Keratinocyte (primary cell): ENCODE measurements at regions not wholly inside any gene's neighbourhood (a gene's known extent, or its start where the extent isn't known, plus 50 kb on each side); places are given as distances from the start of the nearest gene placed in this dataset.

Source experiments
- DNase-seq: peaks from one replicate; pipeline ENCODE4 v3.0.0-alpha.2; 2011; ENCODE audit warnings: low read depth, missing footprints, low spot score
- FAIRE-seq: peaks from 2 replicates; lab custom pipeline; 2011; peaks lifted over from hg19 to GRCh38; lab: Jason Lieb, UNC
- H2AFZ ChIP-seq: 2 replicates; pipeline ENCODE4 v1.6.0; 2012; ENCODE audit warnings: low read length, control low read depth, inconsistent platforms; ENCODE audit not compliant: control insufficient read depth
- H3K27ac ChIP-seq: 2 replicates; pipeline ENCODE4 v1.5.1; 2011; ENCODE audit warnings: low read length; ENCODE audit not compliant: control insufficient read depth, insufficient read depth
- H3K27me3 ChIP-seq: 3 replicates; pipeline ENCODE4 v1.6.0; 2011; ENCODE audit warnings: low read length; ENCODE audit not compliant: control insufficient read depth, insufficient read depth; ENCODE audit errors: extremely low read depth
- H3K36me3 ChIP-seq, 2 experiments: 2 replicates in 1 of 2; 3 replicates in 1 of 2; pipeline ENCODE4 v1.5.1; 2011; ENCODE audit warnings: low read length in 2 of 2, mild to moderate bottlenecking in 1 of 2; ENCODE audit not compliant: control insufficient read depth in 2 of 2, insufficient read depth in 2 of 2; ENCODE audit errors: extremely low read depth in 1 of 2
- H3K4me1 ChIP-seq: 3 replicates; pipeline ENCODE4 v1.5.1; 2011; ENCODE audit warnings: low read length; ENCODE audit not compliant: control insufficient read depth, insufficient read depth; ENCODE audit errors: extremely low read depth
- H3K4me2 ChIP-seq: 3 replicates; pipeline ENCODE4 v1.6.0; 2011; ENCODE audit warnings: low read depth, low read length; ENCODE audit not compliant: control insufficient read depth, insufficient read depth; ENCODE audit errors: extremely low read depth
- H3K4me3 ChIP-seq, 3 experiments: fragments of 200-600 bp in 1 of 3; sonication (generic) in 1 of 3; 2 replicates in 2 of 3; 3 replicates in 1 of 3; pipeline ENCODE4 v1.5.1; 2011 to 2016; ENCODE audit warnings: low read length in 3 of 3, mild to moderate bottlenecking in 3 of 3, control low read depth in 2 of 3, inconsistent platforms in 1 of 3, low read depth in 1 of 3, mixed read lengths in 1 of 3, mixed run types in 1 of 3, moderate library complexity in 1 of 3; ENCODE audit not compliant: control insufficient read depth in 2 of 3, insufficient read depth in 2 of 3; ENCODE audit errors: extremely low read depth in 1 of 3
- H3K79me2 ChIP-seq: 2 replicates; pipeline ENCODE4 v1.6.0; 2012; ENCODE audit warnings: low read length; ENCODE audit not compliant: control insufficient read depth, insufficient read depth
- H3K9ac ChIP-seq: 3 replicates; pipeline ENCODE4 v1.6.0; 2011; ENCODE audit warnings: low read length; ENCODE audit not compliant: control insufficient read depth, insufficient read depth; ENCODE audit errors: extremely low read depth
- H3K9me1 ChIP-seq: 3 replicates; pipeline ENCODE4 v1.6.0; 2011; ENCODE audit warnings: low read length; ENCODE audit not compliant: control insufficient read depth, insufficient read depth; ENCODE audit errors: extremely low read depth
- H3K9me3 ChIP-seq: 2 replicates; pipeline ENCODE4 v1.5.1; 2012; ENCODE audit warnings: low read depth, low read length; ENCODE audit not compliant: control insufficient read depth
- H4K20me1 ChIP-seq: 3 replicates; pipeline ENCODE4 v1.6.0; 2011; ENCODE audit warnings: low read length; ENCODE audit not compliant: control insufficient read depth, insufficient read depth; ENCODE audit errors: extremely low read depth
- CTCF ChIP-seq, 3 experiments: IDR thresholded peaks in 1 of 3; conservative IDR thresholded peaks in 1 of 3; optimal IDR thresholded peaks in 1 of 3; 2 replicates in 2 of 3; 3 replicates in 1 of 3; pipeline versions ENCODE3 to v1.5.1; 2011; ENCODE audit warnings: low read length in 3 of 3, mild to moderate bottlenecking in 3 of 3, moderate library complexity in 2 of 3, control low read depth in 1 of 3, inconsistent platforms in 1 of 3; ENCODE audit not compliant: insufficient read depth in 2 of 3; ENCODE audit errors: extremely low read depth in 1 of 3
- EZH2 ChIP-seq: IDR thresholded peaks from one replicate; pipeline ENCODE4 v1.6.1; 2012; ENCODE audit warnings: inconsistent platforms, mild to moderate bottlenecking, low read length, moderate library complexity
- dilution Hi-C: fragments of 300-500 bp; cut with MboI; formaldehyde crosslinking; loops from one replicate; pipeline ENCODE4 v1.7.0; 2020; ENCODE audit warnings: low sequenced_read_pairs; ENCODE audit not compliant: extremely low pct_ligation_motif_present

- Histone ChIP-seq H2AFZ (no peak overlapping the region), H3K27me3 (no peaks in the 10 kb centered on the region), H3K9me3 (no peaks in the 10 kb centered on the region), H3K4me3 (no peak overlapping the region), H3K4me1 (no peaks in the 10 kb centered on the region), H4K20me1 (no peaks in the 10 kb centered on the region), H3K36me3 (no peaks in the 10 kb centered on the region), H3K4me2 (no peak overlapping the region), H3K79me2 (no peaks in the 10 kb centered on the region), H3K9ac (no peak overlapping the region), H3K27ac (no peak overlapping the region), H3K9me1 (no peaks in the 10 kb centered on the region)
- no peak for DNase-seq
- TF ChIP-seq EZH2 (no peak), CTCF (optimal IDR thresholded peaks at IDR 0.05 in 1 of 3, IDR thresholded peaks at IDR 0.05 in 1 of 3, conservative IDR thresholded peaks at IDR 0.05 in 1 of 3; ENCODE audit: extremely low read depth in 1 of 3, insufficient read depth in 2 of 3, low read length in 3 of 3) (no peak)
- no peak for FAIRE-seq
- dilution Hi-C loops: no loop called here
These were observed 117.1 kb upstream of the FBXL4 start for GRCh38 chr6:99064834-99065233.

- Histone ChIP-seq H3K4me1 (no peaks in the 10 kb centered on the region), H3K27ac (no peak overlapping the region), H3K9me1 (no peaks in the 10 kb centered on the region), H2AFZ (no peak overlapping the region), H3K9ac (no peak overlapping the region), H3K27me3 (no peaks in the 10 kb centered on the region), H3K79me2 (no peaks in the 10 kb centered on the region), H3K4me3 (no peak overlapping the region), H4K20me1 (no peaks in the 10 kb centered on the region), H3K9me3 (no peaks in the 10 kb centered on the region), H3K4me2 (no peak overlapping the region), H3K36me3 (no peaks in the 10 kb centered on the region)
- dilution Hi-C loops: no loop called here
- TF ChIP-seq CTCF (optimal IDR thresholded peaks at IDR 0.05 in 1 of 3, IDR thresholded peaks at IDR 0.05 in 1 of 3, conservative IDR thresholded peaks at IDR 0.05 in 1 of 3; ENCODE audit: extremely low read depth in 1 of 3, insufficient read depth in 2 of 3, low read length in 3 of 3) (no peak), EZH2 (no peak)
- DNase-seq (no peak), FAIRE-seq (no peak)
These were observed 88.9 kb upstream of the FBXL4 start for GRCh38 chr6:99036672-99037071.
